Body of pancreas (tissue), 4 donors: ENCODE measurements at regions not wholly inside any gene's neighbourhood (a gene's known extent, or its start where the extent isn't known, plus 50 kb on each side); places are given as distances from the start of the nearest gene placed in this dataset.

ENCODE experiments used
- POLR2A ChIP-seq, 3 donors: fragments of 450-650 bp; IDR thresholded peaks; one replicate each; pipeline ENCODE4 v1.6.1; 2016; ENCODE audit warnings: antibody characterized with exemption in 3 of 3, mild to moderate bottlenecking in 2 of 3
- TF ChIP-seq, protein P1 (sequence below), 7 experiments: fragments of 450-650 bp in 4 of 7; fragments of 200-600 bp in 3 of 7; sonication (generic) in 3 of 7; IDR thresholded peaks; one replicate each; pipeline ENCODE4 v1.5.1; 2016 to 2019; ENCODE audit warnings: antibody characterized with exemption in 7 of 7

DNA sequence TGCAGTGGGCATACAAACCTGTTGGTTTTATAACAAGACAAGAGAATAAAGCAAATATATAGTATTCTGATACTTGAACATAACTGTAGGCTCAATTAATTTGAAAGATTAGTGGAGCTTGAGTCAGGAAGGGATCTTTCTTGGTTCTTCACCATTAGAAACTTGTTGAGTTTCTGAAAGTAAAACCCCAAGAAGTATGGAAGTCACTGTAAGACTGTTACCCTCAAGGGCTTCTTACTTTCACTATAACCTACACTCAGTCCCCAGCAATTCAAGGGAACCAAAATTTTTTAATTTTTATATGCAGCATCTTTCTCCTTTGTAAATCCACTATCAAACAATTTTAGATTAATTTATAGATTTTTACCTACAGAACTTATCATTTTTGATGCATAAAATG lies 2019.2 kb upstream of the ADGRL3 start:
- TF ChIP-seq, protein P1, sequence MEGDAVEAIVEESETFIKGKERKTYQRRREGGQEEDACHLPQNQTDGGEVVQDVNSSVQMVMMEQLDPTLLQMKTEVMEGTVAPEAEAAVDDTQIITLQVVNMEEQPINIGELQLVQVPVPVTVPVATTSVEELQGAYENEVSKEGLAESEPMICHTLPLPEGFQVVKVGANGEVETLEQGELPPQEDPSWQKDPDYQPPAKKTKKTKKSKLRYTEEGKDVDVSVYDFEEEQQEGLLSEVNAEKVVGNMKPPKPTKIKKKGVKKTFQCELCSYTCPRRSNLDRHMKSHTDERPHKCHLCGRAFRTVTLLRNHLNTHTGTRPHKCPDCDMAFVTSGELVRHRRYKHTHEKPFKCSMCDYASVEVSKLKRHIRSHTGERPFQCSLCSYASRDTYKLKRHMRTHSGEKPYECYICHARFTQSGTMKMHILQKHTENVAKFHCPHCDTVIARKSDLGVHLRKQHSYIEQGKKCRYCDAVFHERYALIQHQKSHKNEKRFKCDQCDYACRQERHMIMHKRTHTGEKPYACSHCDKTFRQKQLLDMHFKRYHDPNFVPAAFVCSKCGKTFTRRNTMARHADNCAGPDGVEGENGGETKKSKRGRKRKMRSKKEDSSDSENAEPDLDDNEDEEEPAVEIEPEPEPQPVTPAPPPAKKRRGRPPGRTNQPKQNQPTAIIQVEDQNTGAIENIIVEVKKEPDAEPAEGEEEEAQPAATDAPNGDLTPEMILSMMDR (IDR thresholded peaks at IDR 0.05): no peak
- TF ChIP-seq POLR2A (IDR thresholded peaks at IDR 0.05): no peak
